GM12892 (cell line): ENCODE measurements at regions not wholly inside any gene's neighbourhood (a gene's known extent, or its start where the extent isn't known, plus 50 kb on each side); places are given as distances from the start of the nearest gene placed in this dataset.

Experiments used
- POLR2AphosphoS5 ChIP-seq: IDR thresholded peaks from 2 replicates; pipeline ENCODE4 v1.6.1; 2011; ENCODE audit warnings: low read depth, low read length, control low read depth
- TAF1 ChIP-seq: IDR thresholded peaks from 2 replicates; pipeline ENCODE4 v1.6.1; 2011; ENCODE audit warnings: low read depth, mild to moderate bottlenecking, control low read depth, low read length, borderline replicate concordance

GRCh38 chr15:77546050-77546501, 86.6 kb downstream of the LINGO1 start:
- TF ChIP-seq POLR2AphosphoS5: no peak
- no peak for TF ChIP-seq TAF1
